ENCODE measurements at regions not wholly inside any gene's neighbourhood (a gene's known extent, or its start where the extent isn't known, plus 50 kb on each side); places are given as distances from the start of the nearest gene placed in this dataset.
A peak's percentile ranks its signal among the peaks of the same experiment; 100 is the strongest.

DNA sequence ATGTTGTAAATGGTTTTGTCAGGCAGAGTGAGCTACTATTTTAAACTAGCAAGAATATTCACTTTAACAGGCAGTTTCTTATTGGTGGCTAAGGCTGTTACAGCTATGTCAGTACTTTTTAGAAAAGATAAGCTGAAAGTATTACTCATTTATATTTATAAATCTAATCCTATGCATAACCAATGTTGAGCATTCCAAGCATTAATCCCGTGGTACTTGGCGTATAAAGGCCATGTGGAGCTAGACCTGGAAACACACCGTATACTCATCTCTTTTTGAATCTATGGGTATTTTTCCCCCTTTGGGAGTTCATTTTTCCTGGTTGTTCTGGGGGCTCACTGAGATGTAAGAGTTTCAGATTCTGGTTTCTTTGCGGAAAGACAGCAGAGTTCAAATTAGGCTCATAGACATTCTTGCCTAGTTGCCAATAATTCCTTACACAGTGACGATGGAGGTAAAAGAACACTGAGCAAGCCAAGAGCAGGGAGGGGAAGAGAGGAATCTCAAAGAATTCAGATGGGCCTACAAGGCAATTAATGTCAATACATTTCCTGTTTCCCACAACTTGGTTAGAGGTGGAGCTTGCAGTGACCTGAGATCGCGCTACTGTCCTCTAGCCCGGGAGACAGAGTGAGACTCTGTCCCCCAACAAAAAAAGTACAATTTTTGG, 211.5 kb downstream of the SOX4 start:
- WGBS, 2 experiments (ENCODE audit: extremely low coverage in 2 of 2, insufficient read length in 1 of 2) = no CpG with 5 or more reads among the region's 8 CpGs
- Histone ChIP-seq H3K27ac (ENCODE audit: insufficient read depth, low read length) (no peak overlapping the region), H3K4me3 (ENCODE audit: insufficient read depth, low read depth, low read length) (no peak overlapping the region), H2BK15ac (ENCODE audit: low read depth, low read length) (no peak overlapping the region), H4K20me1 (ENCODE audit: insufficient read depth, low read length) (no peaks in the 10 kb centered on the region), H2BK5ac (ENCODE audit: low read depth, low read length, poor library complexity, severe bottlenecking) (no peak overlapping the region), H3K56ac (ENCODE audit: extremely low read depth, insufficient read depth, low read length) (no peak overlapping the region), H3K9ac (ENCODE audit: low read depth, low read length) (no peak overlapping the region), H4K5ac (ENCODE audit: low read depth, low read length) (peak overlapping the region; percentile 31; the same call in 1 of the 2 replicates), H3K4ac (ENCODE audit: low read depth, low read length) (peak overlapping the region; percentile 9; the same call in 1 of the 2 replicates), H3K4me1 (ENCODE audit: control insufficient read depth, insufficient read depth, low read length) (peaks cover 26% of the 10 kb centered on the region), H4K8ac (ENCODE audit: low read depth in 2 of 2, low read length in 2 of 2) (no peak overlapping the region), H2AFZ (replicated peaks; ENCODE audit: low read length, poor library complexity) (no peak overlapping the region), H3K79me1 (ENCODE audit: low read depth in 1 of 2, low read length in 2 of 2) (0 out of 4 replicates have a peak, but pooled peaks cover 0 to 4% of the 10 kb centered on the region in 2 experiments), H3K14ac (replicated peaks; ENCODE audit: low read depth, low read length) (no peak overlapping the region), H4K91ac (ENCODE audit: insufficient read depth, low read depth, low read length) (peak overlapping the region; percentile 25; the same call in 1 of the 2 replicates), H2BK120ac (ENCODE audit: low read depth, low read length) (no peak overlapping the region), H3K9me1 (ENCODE audit: insufficient read depth, low read length) (peaks cover 16% of the 10 kb centered on the region), H3K9me3 (ENCODE audit: control insufficient read depth, insufficient read depth, low read length) (no peaks in the 10 kb centered on the region), H3K18ac (ENCODE audit: low read depth, low read length) (peak overlapping the region; percentile 4), H2AK5ac (ENCODE audit: low read depth, low read length) (no peak overlapping the region), H3K23ac (ENCODE audit: low read depth, low read length) (peak overlapping the region; percentile 56; the same call in 1 of the 2 replicates), H3K36me3 (ENCODE audit: control insufficient read depth, insufficient read depth, low read length) (no peaks in the 10 kb centered on the region), H2AK9ac (replicated peaks; ENCODE audit: low read depth, low read length, poor library complexity) (no peak overlapping the region), H3K4me2 (ENCODE audit: low read depth, low read length) (no peak overlapping the region), H3K27me3 (ENCODE audit: control insufficient read depth, insufficient read depth, low read length) (no peaks in the 10 kb centered on the region), H2BK20ac (ENCODE audit: low read depth, low read length) (no peak overlapping the region)
- DNase-seq (peak; percentile 55), ATAC-seq (ENCODE audit: low read depth) (no peak)
- TF ChIP-seq MAFK (IDR thresholded peaks at IDR 0.05; ENCODE audit: low read depth, low read length) (no peak), RAD21 (IDR thresholded peaks at IDR 0.05; ENCODE audit: low read length) (no peak), ELK1 (IDR thresholded peaks at IDR 0.05; ENCODE audit: borderline replicate concordance, low read depth, low read length) (no peak), USF2 (IDR thresholded peaks at IDR 0.05; ENCODE audit: low read depth, low read length) (no peak), CHD1 (IDR thresholded peaks at IDR 0.05; ENCODE audit: low read depth, low read length) (no peak), CEBPB (IDR thresholded peaks at IDR 0.05; ENCODE audit: low read depth, low read length) (no peak), RFX5 (IDR thresholded peaks at IDR 0.05; ENCODE audit: low read depth, low read length) (no peak), FOS (IDR thresholded peaks at IDR 0.05; ENCODE audit: low read depth, low read length) (no peak), NFE2L2 (IDR thresholded peaks at IDR 0.05; ENCODE audit: low read depth, low read length) (no peak), RCOR1 (IDR thresholded peaks at IDR 0.05; ENCODE audit: insufficient replicate concordance, low read length) (no peak), BHLHE40 (IDR thresholded peaks at IDR 0.05; ENCODE audit: low read depth, low read length) (no peak), CTCF (conservative IDR thresholded peaks at IDR 0.05; ENCODE audit: low read depth, low read length) (no peak), MAZ (IDR thresholded peaks at IDR 0.05; ENCODE audit: borderline replicate concordance, low read depth, low read length) (no peak), SMC3 (IDR thresholded peaks at IDR 0.05; ENCODE audit: low read depth, low read length) (no peak), MXI1 (IDR thresholded peaks at IDR 0.05; ENCODE audit: borderline replicate concordance, low read depth, low read length) (no peak), POLR2A (IDR thresholded peaks at IDR 0.05; ENCODE audit: low read depth, low read length) (no peak)
- intact Hi-C loops (cut with micrococcal nuclease) = loop anchor here (5.0 kb wide), 1 partner anchor 208 kb away; no protein-coding TSS in a partner anchor
- BruUV-seq (replicated peaks) = no TSS peak
- CTCF ChIA-PET = interaction anchor here (0.6 kb wide), 1 partner anchor 63 kb away, joined by 6 read pairs; no protein-coding TSS in a partner anchor
- POLR2A ChIA-PET (ENCODE audit: unreplicated experiment) = no interaction called here
- in situ Hi-C loops (cut with MboI; ENCODE audit: low sequenced_read_pairs) = no loop called here
- dilution Hi-C loops (cut with HindIII; ENCODE audit: low sequenced_read_pairs, unreplicated experiment) = no loop called here
